H1 (cell line): ENCODE measurements at regions not wholly inside any gene's neighbourhood (a gene's known extent, or its start where the extent isn't known, plus 50 kb on each side); places are given as distances from the start of the nearest gene placed in this dataset.

Experiments
- CTCF ChIA-PET: fragments of 300-600 bp; sonication (Branson Sonifier 250); formaldehyde crosslinking; loops from one replicate; lab custom pipeline; 2021; ENCODE audit not compliant: partially characterized antibody; lab: Charles Lee
- POLR2A ChIA-PET: fragments of 300-600 bp; sonication (Branson Sonifier 250); formaldehyde crosslinking; loops from one replicate; lab custom pipeline; 2021; ENCODE audit warnings: inconsistent platforms; ENCODE audit not compliant: partially characterized antibody; lab: Charles Lee
- DNase-seq, 2 experiments: peaks; one replicate each; pipeline versions ENCODE4 v3.0.0 to v3.0.0-alpha.2; 2010 to 2022; ENCODE audit warnings: low spot score in 2 of 2, low read depth in 1 of 2, mixed read lengths in 1 of 2
- FAIRE-seq: peaks from 2 replicates; lab custom pipeline; 2011; peaks lifted over from hg19 to GRCh38; lab: Jason Lieb, UNC
- H2AFZ ChIP-seq: 2 replicates; pipeline ENCODE4 v1.8.1; 2012; ENCODE audit warnings: low read length, inconsistent platforms
- H2AK5ac ChIP-seq: 2 replicates; pipeline ENCODE4 v1.6.1; 2013; ENCODE audit warnings: low read depth, low read length
- H2BK120ac ChIP-seq: replicated peaks from 2 replicates; pipeline ENCODE3; 2013; ENCODE audit warnings: low read depth, low read length, inconsistent platforms
- H2BK12ac ChIP-seq: 2 replicates; pipeline ENCODE4 v1.6.1; 2013; ENCODE audit warnings: low read depth, low read length
- H2BK15ac ChIP-seq: 2 replicates; pipeline ENCODE4 v1.6.1; 2013; ENCODE audit warnings: low read length
- H2BK20ac ChIP-seq: 2 replicates; pipeline ENCODE4 v1.6.1; 2013; ENCODE audit warnings: low read length
- H2BK5ac ChIP-seq: 2 replicates; pipeline ENCODE4 v1.6.1; 2013; ENCODE audit warnings: low read depth, low read length
- H3K14ac ChIP-seq: 2 replicates; pipeline ENCODE4 v1.6.1; 2013; ENCODE audit warnings: inconsistent platforms; ENCODE audit not compliant: insufficient read length
- H3K18ac ChIP-seq: 2 replicates; pipeline ENCODE4 v1.6.1; 2013; ENCODE audit warnings: low read length; ENCODE audit errors: extremely low read depth
- H3K23ac ChIP-seq: 2 replicates; pipeline ENCODE4 v1.6.1; 2013; ENCODE audit warnings: inconsistent platforms; ENCODE audit not compliant: insufficient read length
- H3K23me2 ChIP-seq: 2 replicates; pipeline ENCODE4 v1.6.1; 2013; ENCODE audit warnings: low read depth, low read length
- H3K27ac ChIP-seq: 2 replicates; pipeline ENCODE4 v1.6.1; 2011; ENCODE audit warnings: low read depth, low read length, inconsistent platforms
- H3K27me3 ChIP-seq, 4 experiments: replicated peaks in 1 of 4; 1 replicate in 1 of 4; 2 replicates in 3 of 4; pipeline versions ENCODE4 v1.6.1 to v1.8.1; 2011 to 2013; ENCODE audit warnings: low read length in 3 of 4, mild to moderate bottlenecking in 3 of 4, inconsistent platforms in 2 of 4, mixed read lengths in 2 of 4, moderate library complexity in 1 of 4; ENCODE audit not compliant: control insufficient read depth in 3 of 4, insufficient read depth in 3 of 4; ENCODE audit errors: extremely low read depth in 1 of 4
- H3K36me3 ChIP-seq, 4 experiments: 2 replicates each; pipeline versions ENCODE4 v1.6.1 to v1.8.1; 2011 to 2013; ENCODE audit warnings: mild to moderate bottlenecking in 4 of 4, low read length in 3 of 4, moderate library complexity in 2 of 4, control low read depth in 1 of 4, inconsistent platforms in 1 of 4; ENCODE audit not compliant: insufficient read depth in 4 of 4, control insufficient read depth in 2 of 4
- H3K4ac ChIP-seq: replicated peaks from 2 replicates; pipeline ENCODE3; 2013; ENCODE audit warnings: low read length, low read depth, mixed read lengths, inconsistent platforms; ENCODE audit not compliant: insufficient read length
- H3K4me1 ChIP-seq, 4 experiments: replicated peaks in 1 of 4; 1 replicate in 1 of 4; 2 replicates in 3 of 4; pipeline versions ENCODE4 v1.6.1 to v1.8.1; 2011 to 2013; ENCODE audit warnings: low read length in 3 of 4, inconsistent platforms in 2 of 4, mixed read lengths in 1 of 4; ENCODE audit not compliant: insufficient read depth in 4 of 4, control insufficient read depth in 3 of 4
- H3K4me2 ChIP-seq, 2 experiments: 2 replicates each; pipeline versions ENCODE4 v1.6.1 to v1.8.1; 2011 to 2013; ENCODE audit warnings: low read depth in 2 of 2, low read length in 2 of 2, control low read depth in 1 of 2, inconsistent platforms in 1 of 2, mild to moderate bottlenecking in 1 of 2; ENCODE audit not compliant: insufficient read depth in 1 of 2
- H3K4me3 ChIP-seq, 4 experiments: fragments of 200-600, 300-600 bp in 1 of 4; sonication (generic), shearing (Covaris generic), sonication (Bioruptor Twin) in 1 of 4; 2 replicates each; pipeline versions ENCODE4 v1.5.1 to v1.8.1; 2011 to 2016; ENCODE audit warnings: low read length in 4 of 4, low read depth in 3 of 4, control low read depth in 2 of 4, inconsistent platforms in 2 of 4, mild to moderate bottlenecking in 2 of 4, mixed read lengths in 1 of 4, moderate library complexity in 1 of 4; ENCODE audit not compliant: insufficient read depth in 2 of 4; ENCODE audit errors: extremely low read depth in 1 of 4
- H3K56ac ChIP-seq: replicated peaks from 2 replicates; pipeline ENCODE3; 2013; ENCODE audit warnings: low read depth, mild to moderate bottlenecking, mixed read lengths, low read length, inconsistent platforms; ENCODE audit not compliant: insufficient read length
- H3K79me1 ChIP-seq: 2 replicates; pipeline ENCODE4 v1.6.1; 2013; ENCODE audit warnings: low read depth, low read length, control low read depth
- H3K79me2 ChIP-seq, 2 experiments: 2 replicates each; pipeline versions ENCODE4 v1.6.1 to v1.8.1; 2012 to 2013; ENCODE audit warnings: low read length in 2 of 2, mild to moderate bottlenecking in 2 of 2, inconsistent platforms in 1 of 2; ENCODE audit not compliant: insufficient read depth in 2 of 2, control insufficient read depth in 1 of 2
- H3K9ac ChIP-seq, 4 experiments: replicated peaks in 1 of 4; 1 replicate in 1 of 4; 2 replicates in 3 of 4; pipeline versions ENCODE4 v1.6.1 to v1.8.1; 2011 to 2013; ENCODE audit warnings: low read depth in 3 of 4, low read length in 3 of 4, control low read depth in 2 of 4, mild to moderate bottlenecking in 2 of 4, moderate library complexity in 2 of 4, inconsistent platforms in 1 of 4; ENCODE audit errors: extremely low read depth in 1 of 4
- H3K9me3 ChIP-seq, 2 experiments: 2 replicates each; pipeline versions ENCODE4 v1.6.1 to v1.8.1; 2012 to 2013; ENCODE audit warnings: mild to moderate bottlenecking in 2 of 2, moderate library complexity in 2 of 2, control low read depth in 1 of 2, inconsistent platforms in 1 of 2, low read depth in 1 of 2, low read length in 1 of 2, mixed read lengths in 1 of 2; ENCODE audit not compliant: insufficient read depth in 2 of 2
- H4K20me1 ChIP-seq, 2 experiments: replicated peaks in 1 of 2; 2 replicates each; pipeline versions ENCODE3 to v1.8.1; 2011 to 2013; ENCODE audit warnings: inconsistent platforms in 2 of 2, low read length in 2 of 2, mild to moderate bottlenecking in 1 of 2; ENCODE audit not compliant: insufficient read depth in 2 of 2, control insufficient read depth in 1 of 2
- H4K5ac ChIP-seq: 2 replicates; pipeline ENCODE4 v1.6.1; 2013; ENCODE audit warnings: low read length, low read depth, mixed read lengths, inconsistent platforms; ENCODE audit not compliant: insufficient read length
- H4K8ac ChIP-seq: 2 replicates; pipeline ENCODE4 v1.8.0; 2013; ENCODE audit warnings: mild to moderate bottlenecking, moderate library complexity, low read length, inconsistent platforms; ENCODE audit not compliant: insufficient read depth; ENCODE audit errors: extremely low read depth
- H4K91ac ChIP-seq: replicated peaks from 2 replicates; pipeline ENCODE3; 2013; ENCODE audit warnings: low read length, mixed read lengths, inconsistent platforms; ENCODE audit not compliant: insufficient read length
- CHD1 ChIP-seq: IDR thresholded peaks from 2 replicates; pipeline ENCODE4 v1.6.1; 2012; ENCODE audit warnings: low read depth, low read length, improper control_type of control experiment
- MAX ChIP-seq: IDR thresholded peaks from 2 replicates; pipeline ENCODE4 v1.6.1; 2012; ENCODE audit warnings: inconsistent platforms
- NRF1 ChIP-seq: IDR thresholded peaks from 2 replicates; pipeline ENCODE4 v1.6.1; 2011; ENCODE audit warnings: mild to moderate bottlenecking, low read depth, low read length, improper control_type of control experiment
- PHF8 ChIP-seq: fragments of 200-600 bp; sonication (generic); conservative IDR thresholded peaks from 2 replicates; pipeline ENCODE4 v1.7.1; 2012; ENCODE audit warnings: low read depth, mild to moderate bottlenecking, inconsistent platforms, low read length, moderate library complexity
- POLR2A ChIP-seq, 2 experiments: IDR thresholded peaks; 1 replicate in 1 of 2; 2 replicates in 1 of 2; pipeline ENCODE4 v1.6.1; 2011; ENCODE audit warnings: low read depth in 2 of 2, low read length in 2 of 2, mild to moderate bottlenecking in 2 of 2; ENCODE audit errors: control extremely low read depth in 1 of 2
- SIX5 ChIP-seq: IDR thresholded peaks from 2 replicates; pipeline ENCODE4 v1.6.1; 2011; ENCODE audit warnings: mild to moderate bottlenecking, low read depth, low read length
- SRF ChIP-seq: IDR thresholded peaks from 2 replicates; pipeline ENCODE4 v1.6.1; 2011; ENCODE audit warnings: mild to moderate bottlenecking, low read depth, low read length, moderate library complexity
- USF2 ChIP-seq: IDR thresholded peaks from 2 replicates; pipeline ENCODE4 v1.6.1; 2011; ENCODE audit warnings: low read length, improper control_type of control experiment
- TF ChIP-seq, protein P1 (sequence below): IDR thresholded peaks from 2 replicates; pipeline ENCODE4 v1.6.1; 2011; ENCODE audit warnings: low read depth, mild to moderate bottlenecking, low read length; ENCODE audit not compliant: insufficient read depth

DNA sequence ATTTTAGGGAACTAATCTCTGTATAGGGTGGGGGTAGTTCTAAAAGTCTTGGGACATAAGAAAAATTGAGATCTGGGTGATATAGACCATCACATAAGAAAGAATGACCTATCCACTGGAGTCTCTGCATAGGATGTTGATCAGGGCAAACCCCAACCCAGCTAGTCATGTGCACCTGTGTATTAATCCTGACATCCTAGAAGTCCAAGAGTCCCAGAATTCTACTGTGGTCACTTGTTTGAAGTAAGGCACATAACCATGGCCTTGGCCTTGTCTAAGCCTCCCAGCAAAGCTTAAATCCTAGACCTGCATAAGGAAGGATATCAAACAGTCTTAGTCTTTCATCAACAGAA lies 334.1 kb upstream of the DCN start:
- Histone ChIP-seq H2BK5ac (no peak overlapping the region), H3K14ac (no peak overlapping the region), H2AK5ac (no peak overlapping the region), H3K23ac (no peak overlapping the region), H4K20me1 (no peaks in the 10 kb centered on the region), H3K23me2 (no peaks in the 10 kb centered on the region), H4K8ac (no peak overlapping the region), H3K4me2 (no peak overlapping the region), H2BK120ac (no peak overlapping the region), H2BK12ac (no peak overlapping the region), H3K79me2 (no peaks in the 10 kb centered on the region), H2BK20ac (no peak overlapping the region), H4K5ac (no peak overlapping the region), H3K18ac (no peak overlapping the region), H3K9me3 (no peaks in the 10 kb centered on the region; a peak in 1 of 4 replicates), H3K27me3 (no peaks in the 10 kb centered on the region), H3K36me3 (no peaks in the 10 kb centered on the region), H3K27ac (no peak overlapping the region), H3K4me1 (peaks cover 2 to 3% (median 2%) of the 10 kb centered on the region in 4 experiments; a peak in 3 of 7 replicates), H3K4ac (no peak overlapping the region), H3K56ac (no peak overlapping the region), H2BK15ac (no peak overlapping the region), H3K4me3 (no peak overlapping the region), H3K79me1 (no peaks in the 10 kb centered on the region), H2AFZ (no peak overlapping the region), H3K9ac (no peak overlapping the region), H4K91ac (no peak overlapping the region)
- FAIRE-seq (no peak), DNase-seq (no peak)
- TF ChIP-seq POLR2A (IDR thresholded peaks at IDR 0.05; ENCODE audit: control extremely low read depth in 1 of 2, low read depth in 2 of 2, low read length in 2 of 2) (no peak), MAX (no peak), NRF1 (no peak), CHD1 (no peak), SIX5 (no peak), USF2 (no peak), SRF (no peak), PHF8 (no peak)
- TF ChIP-seq, protein P1, sequence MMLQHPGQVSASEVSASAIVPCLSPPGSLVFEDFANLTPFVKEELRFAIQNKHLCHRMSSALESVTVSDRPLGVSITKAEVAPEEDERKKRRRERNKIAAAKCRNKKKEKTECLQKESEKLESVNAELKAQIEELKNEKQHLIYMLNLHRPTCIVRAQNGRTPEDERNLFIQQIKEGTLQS, result no peak
- CTCF ChIA-PET, result no interaction called here
- POLR2A ChIA-PET, result no interaction called here
